ENCODE measurements at regions not wholly inside any gene's neighbourhood (a gene's known extent, or its start where the extent isn't known, plus 50 kb on each side); places are given as distances from the start of the nearest gene placed in this dataset.

GRCh38 chr5:155408465-155408864 is 394.9 kb downstream of the KIF4B start:
- DNase-seq (ENCODE audit: low read depth), result no peak

- DNase-seq (ENCODE audit: low read depth), result no peak
Measured at GRCh38 chr5:155416765-155417164, 403.2 kb downstream of the KIF4B start.

GRCh38 chr5:155418960-155419579 is 405.5 kb downstream of the KIF4B start:
- DNase-seq (ENCODE audit: low read depth), result no peak

GRCh38 chr5:155430192-155430591 is 416.6 kb downstream of the KIF4B start:
- no peak for DNase-seq (ENCODE audit: low read depth)

- DNase-seq (ENCODE audit: low read depth), result no peak
Measured at GRCh38 chr5:155434267-155434666, 420.7 kb downstream of the KIF4B start.

GRCh38 chr5:155434681-155435080 is 421.1 kb downstream of the KIF4B start:
- DNase-seq (ENCODE audit: low read depth), result no peak

GRCh38 chr5:155441849-155442248 is 428.3 kb downstream of the KIF4B start:
- no peak for DNase-seq (ENCODE audit: low read depth)

GRCh38 chr5:155451106-155451505 is 437.6 kb downstream of the KIF4B start:
- DNase-seq (ENCODE audit: low read depth), result no peak

GRCh38 chr5:155455791-155456514 is 442.4 kb downstream of the KIF4B start:
- no peak for DNase-seq (ENCODE audit: low read depth)

- no peak for DNase-seq (ENCODE audit: low read depth)
Measured at GRCh38 chr5:155459889-155460500, 446.4 kb downstream of the KIF4B start.

- DNase-seq (ENCODE audit: low read depth), result no peak
Measured at GRCh38 chr5:155460501-155460931, 447.0 kb downstream of the KIF4B start.

- no peak for DNase-seq (ENCODE audit: low read depth)
Measured at GRCh38 chr5:155461304-155461703, 447.7 kb downstream of the KIF4B start.

GRCh38 chr5:155466851-155467250 is 453.3 kb downstream of the KIF4B start:
- DNase-seq (ENCODE audit: low read depth), result no peak

- DNase-seq (ENCODE audit: low read depth), result no peak
Measured at GRCh38 chr5:155471027-155471426, 457.5 kb downstream of the KIF4B start.

- DNase-seq (ENCODE audit: low read depth), result no peak
Measured at GRCh38 chr5:155472780-155473179, 459.2 kb downstream of the KIF4B start.

- DNase-seq (ENCODE audit: low read depth), result no peak
Measured at GRCh38 chr5:155475318-155475717, 461.8 kb downstream of the KIF4B start.

- no peak for DNase-seq (ENCODE audit: low read depth)
Measured at GRCh38 chr5:155480731-155481131, 467.2 kb downstream of the KIF4B start.

GRCh38 chr5:155481182-155481581 is 467.6 kb downstream of the KIF4B start:
- no peak for DNase-seq (ENCODE audit: low read depth)

GRCh38 chr5:155482428-155482827 is 468.9 kb downstream of the KIF4B start:
- no peak for DNase-seq (ENCODE audit: low read depth)

GRCh38 chr5:155485386-155485785 is 471.8 kb downstream of the KIF4B start:
- no peak for DNase-seq (ENCODE audit: low read depth)

GRCh38 chr5:155489949-155490348 is 476.4 kb downstream of the KIF4B start:
- no peak for DNase-seq (ENCODE audit: low read depth)

GRCh38 chr5:155492191-155492590 is 478.6 kb downstream of the KIF4B start:
- DNase-seq (ENCODE audit: low read depth), result no peak

- no peak for DNase-seq (ENCODE audit: low read depth)
Measured at GRCh38 chr5:155504606-155505005, 491.1 kb downstream of the KIF4B start.

All from RPMI7951 (cell line).